ENCODE measurements at regions not wholly inside any gene's neighbourhood (a gene's known extent, or its start where the extent isn't known, plus 50 kb on each side); places are given as distances from the start of the nearest gene placed in this dataset.

DNA sequence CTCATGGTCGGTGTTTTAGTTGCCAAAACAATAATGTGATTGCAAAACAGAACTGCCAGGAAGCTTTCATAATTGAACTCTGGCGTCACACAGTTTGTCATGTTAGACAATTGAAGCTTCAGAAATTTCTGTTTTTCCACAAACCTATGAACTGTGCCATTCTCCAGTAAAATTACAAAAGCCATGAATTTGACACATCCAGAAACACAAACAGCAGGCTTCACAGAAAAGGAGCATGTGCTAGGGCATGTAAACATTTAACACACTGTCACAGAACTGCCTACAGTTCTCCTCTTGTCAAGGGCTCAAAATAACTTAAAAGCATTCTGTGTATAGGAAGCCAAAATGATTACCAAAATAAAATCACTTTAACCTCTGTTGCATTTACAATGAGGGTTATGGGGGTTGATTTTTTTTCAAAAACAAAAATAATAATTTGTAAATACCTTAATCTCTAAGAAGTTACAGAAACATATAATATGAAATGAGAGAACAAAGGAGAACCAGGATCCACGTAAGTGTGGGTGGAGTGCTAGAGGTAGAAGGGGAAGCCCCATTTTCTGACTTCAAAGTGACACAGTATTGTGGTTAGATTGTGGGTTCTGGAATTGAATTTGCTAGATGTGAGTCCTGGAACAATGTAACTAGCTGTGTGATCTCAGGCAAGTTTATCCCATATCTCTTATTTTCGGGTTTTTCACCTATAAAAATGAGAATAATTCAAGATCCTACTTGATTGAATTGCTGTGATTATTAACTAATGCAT is 295.0 kb downstream of the CENPC start:
- intact Hi-C loops (cut with DNase I) = no loop called here
- no peak for DNase-seq

GRCh38 chr4:67236788-67237187 is 308.5 kb downstream of the CENPC start:
- intact Hi-C loops (cut with DNase I) = no loop called here
- DNase-seq = no peak

DNA sequence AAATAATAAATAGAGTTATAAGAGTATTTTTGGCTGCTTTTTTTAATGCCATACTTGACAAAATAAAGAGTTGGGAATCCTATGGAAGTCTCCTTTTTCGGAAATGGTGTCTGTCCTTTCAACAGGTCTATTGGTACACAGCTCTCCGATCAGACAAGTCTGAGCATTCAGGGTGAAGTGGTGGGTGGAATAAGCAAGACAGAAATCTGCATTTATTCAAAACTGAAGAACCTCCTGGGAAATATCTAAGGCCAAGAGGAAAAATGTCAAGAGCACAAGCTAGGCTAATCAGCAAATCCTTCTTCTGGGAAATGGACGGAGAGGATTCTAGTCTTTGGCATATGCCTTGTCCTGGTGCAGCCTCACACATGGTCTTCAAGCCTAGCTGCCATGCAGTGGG is 309.0 kb downstream of the CENPC start:
- DNase-seq = no peak
- intact Hi-C loops (cut with DNase I) = no loop called here

- DNase-seq = no peak
- intact Hi-C loops (cut with DNase I) = no loop called here
Measured at GRCh38 chr4:67234296-67234695, 311.0 kb downstream of the CENPC start.

GRCh38 chr4:67229148-67229547 is 316.2 kb downstream of the CENPC start:
- DNase-seq = no peak
- intact Hi-C loops (cut with DNase I) = no loop called here

- intact Hi-C loops (cut with DNase I) = no loop called here
Measured at GRCh38 chr4:67220861-67221260, 324.4 kb downstream of the CENPC start.

DNA sequence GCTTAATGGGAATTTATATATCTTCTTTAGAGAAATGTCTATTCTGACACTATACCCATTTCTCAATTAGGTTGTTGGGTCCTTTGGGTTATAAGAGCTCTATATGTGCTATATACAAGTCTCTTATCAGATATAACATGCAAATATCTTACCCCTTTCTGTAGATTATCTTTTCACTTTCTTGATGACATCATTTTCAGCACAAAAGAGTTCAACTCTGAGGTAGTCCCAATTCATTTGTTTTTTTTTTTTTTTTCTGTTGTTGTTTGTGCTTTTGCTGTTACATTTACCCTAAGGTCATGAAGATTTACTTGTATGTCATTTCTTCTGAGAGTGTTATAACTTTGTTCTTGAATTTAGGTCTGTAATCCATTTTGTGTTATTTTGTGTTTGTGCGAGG is 326.4 kb downstream of the CENPC start:
- no peak for DNase-seq
- intact Hi-C loops (cut with DNase I) = no loop called here

More at GRCh38 chr4:67220861-67221260, 324.4 kb downstream of the CENPC start:
- DNase-seq = no peak

DNA sequence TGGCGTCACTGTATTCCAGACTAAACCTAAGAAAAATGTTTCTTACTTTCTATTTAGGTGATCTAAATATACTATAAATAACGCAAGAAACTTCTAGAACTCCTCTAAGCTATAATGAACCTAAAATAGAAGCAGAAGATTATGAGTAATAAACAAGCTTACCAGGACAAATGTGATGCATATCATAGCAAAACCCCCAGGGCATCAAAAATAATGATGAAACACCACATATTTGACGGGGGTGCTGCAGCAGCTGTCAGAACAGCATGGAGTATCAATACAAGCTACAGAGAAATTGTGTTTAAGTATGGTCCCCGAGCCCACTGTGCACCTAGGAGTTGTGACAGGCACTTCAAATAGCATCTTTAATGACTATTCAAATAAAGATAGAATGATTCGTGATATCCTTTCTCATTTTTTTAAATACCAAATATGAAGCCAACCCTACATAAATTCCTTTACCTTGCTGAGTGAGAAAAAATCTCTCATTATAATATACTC is 337.3 kb downstream of the CENPC start:
- DNase-seq = no peak
- intact Hi-C loops (cut with DNase I) = no loop called here

DNA sequence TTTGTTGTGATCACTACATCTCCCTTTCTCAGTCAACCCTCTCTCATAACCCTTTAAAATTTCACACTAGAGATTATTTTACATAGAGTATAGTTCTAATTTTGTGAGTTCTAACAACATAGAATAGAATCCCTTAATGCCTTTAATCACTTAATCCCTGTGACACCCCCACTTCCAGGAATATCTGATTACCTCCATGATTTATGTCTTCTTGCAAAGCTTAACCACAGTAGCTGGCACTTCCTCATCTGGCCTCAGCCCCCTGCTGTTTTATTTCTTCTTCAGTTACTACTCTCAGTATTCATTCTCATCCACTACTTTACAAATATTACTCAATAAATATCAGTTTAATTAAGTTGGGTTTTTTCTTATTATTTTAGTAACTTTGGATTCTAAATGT is 340.9 kb downstream of the CENPC start:
- DNase-seq = no peak
- intact Hi-C loops (cut with DNase I) = no loop called here

DNA sequence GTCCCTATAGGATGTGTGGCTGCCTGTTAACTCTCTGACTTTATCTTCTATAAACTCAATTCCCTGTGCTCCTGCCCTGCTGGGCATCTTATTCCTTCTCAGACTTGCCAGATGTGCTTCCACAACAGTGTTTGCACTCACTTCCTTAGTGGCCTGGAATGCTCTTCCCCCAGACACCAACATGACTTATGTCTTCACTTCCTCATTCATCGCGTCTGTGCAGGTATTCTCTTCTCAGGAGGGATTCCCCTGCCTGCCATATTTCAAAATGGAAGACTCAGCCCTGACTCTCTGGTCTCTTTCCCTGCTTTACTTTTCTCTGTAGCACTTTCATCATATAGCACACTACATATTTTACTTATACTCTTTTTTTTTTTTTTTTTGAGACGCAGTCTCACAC is 344.0 kb downstream of the CENPC start:
- no peak for DNase-seq
- intact Hi-C loops (cut with DNase I) = no loop called here

- DNase-seq = no peak
- intact Hi-C loops (cut with DNase I) = no loop called here
Measured at GRCh38 chr4:67198727-67199126, 346.6 kb downstream of the CENPC start.

GRCh38 chr4:67167849-67168248 is 377.5 kb downstream of the CENPC start:
- intact Hi-C loops (cut with DNase I) = no loop called here
- no peak for DNase-seq

GRCh38 chr4:67162690-67163089 is 382.6 kb downstream of the CENPC start:
- intact Hi-C loops (cut with DNase I) = no loop called here
- DNase-seq = no peak

- no peak for DNase-seq
- intact Hi-C loops (cut with DNase I) = no loop called here
Measured at GRCh38 chr4:67161311-67161710, 384.0 kb downstream of the CENPC start.

GRCh38 chr4:67160394-67160793 is 384.9 kb downstream of the CENPC start:
- no peak for DNase-seq
- intact Hi-C loops (cut with DNase I) = no loop called here

DNA sequence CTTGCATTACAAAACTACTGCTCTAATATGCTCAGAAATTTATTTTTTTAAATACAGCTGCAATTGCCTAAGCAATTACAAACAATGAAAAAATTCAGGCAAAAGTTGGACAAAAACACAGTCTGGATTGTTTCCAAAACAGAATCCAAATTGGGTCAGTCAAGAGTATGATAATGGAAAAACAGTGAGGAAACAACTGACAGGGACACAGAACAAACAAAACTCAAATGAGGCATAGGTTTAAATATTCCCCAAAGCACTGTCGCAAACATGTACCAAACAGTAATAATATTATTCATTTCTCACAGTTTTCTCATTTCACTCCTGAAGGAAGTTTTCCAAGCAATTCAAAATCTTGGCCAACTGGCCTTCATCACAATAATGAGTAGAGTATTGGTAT is 386.6 kb downstream of the CENPC start:
- intact Hi-C loops (cut with DNase I) = no loop called here
- no peak for DNase-seq

GRCh38 chr4:67152976-67153375 is 392.3 kb downstream of the CENPC start:
- intact Hi-C loops (cut with DNase I) = no loop called here
- no peak for DNase-seq

- peak in 4 of 10 donors; percentile 17 to 84 (median 74) for DNase-seq
- intact Hi-C loops (cut with DNase I) = no loop called here
Measured at GRCh38 chr4:67151376-67152343, 393.6 kb downstream of the CENPC start.

DNA sequence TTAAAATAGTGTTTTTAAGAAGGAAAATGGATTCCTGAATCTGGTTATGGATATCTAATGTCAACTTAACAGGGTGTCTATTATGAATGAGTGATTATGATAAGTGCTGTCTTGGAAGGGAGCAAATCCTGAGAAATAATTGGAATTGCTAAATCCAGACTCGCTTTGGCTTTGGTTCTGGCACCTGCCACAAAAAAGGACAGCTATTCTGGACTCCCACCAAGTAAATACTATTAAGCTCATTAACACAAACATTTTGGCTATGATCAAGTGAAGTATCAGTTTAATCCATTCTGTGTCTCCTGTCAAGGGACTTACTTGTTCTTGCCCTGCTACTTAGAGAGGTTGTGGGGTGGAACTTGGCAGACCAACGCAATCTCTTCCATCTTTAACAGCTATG is 403.7 kb downstream of the CENPC start:
- no peak for DNase-seq
- intact Hi-C loops (cut with DNase I) = no loop called here

GRCh38 chr4:67134616-67135015 is 410.7 kb downstream of the CENPC start:
- no peak for DNase-seq
- intact Hi-C loops (cut with DNase I) = no loop called here

DNA sequence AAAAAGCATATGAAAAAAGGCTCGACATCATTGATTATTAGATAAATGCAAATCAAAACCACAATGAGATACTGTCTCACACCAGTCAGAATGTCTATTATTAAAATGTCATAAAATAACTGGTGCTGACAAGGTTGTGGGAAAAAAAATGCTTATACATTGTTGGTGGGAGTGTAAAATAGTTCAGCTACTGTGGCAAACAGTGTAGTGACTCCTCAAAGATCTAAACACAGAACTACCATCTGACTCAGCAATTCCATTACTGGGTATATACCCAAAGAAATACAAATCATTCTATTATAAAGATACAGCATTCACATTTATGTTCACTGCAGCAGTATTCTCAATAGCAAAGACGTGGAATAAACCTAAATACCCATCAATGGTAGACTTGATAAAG is 412.1 kb downstream of the CENPC start:
- intact Hi-C loops (cut with DNase I) = no loop called here

GRCh38 chr4:67131224-67131623 is 414.1 kb downstream of the CENPC start:
- intact Hi-C loops (cut with DNase I) = no loop called here
- DNase-seq = no peak

More for the DNA sequence above, 412.1 kb downstream of the CENPC start:
- no peak for DNase-seq

Measured in posterior cingulate gyrus (tissue), 11 donors.